ENCODE measurements at regions not wholly inside any gene's neighbourhood (a gene's known extent, or its start where the extent isn't known, plus 50 kb on each side); places are given as distances from the start of the nearest gene placed in this dataset.

- DNase-seq = no peak
- no peaks in the 10 kb centered on the region for H3K9me3 ChIP-seq
- TF ChIP-seq CTCF (IDR thresholded peaks at IDR 0.05; ENCODE audit: low read depth, low read length) = no peak
- no peak overlapping the region for H3K4me3 ChIP-seq (ENCODE audit: low read depth, low read length)
- H3K4me1 ChIP-seq = no peaks in the 10 kb centered on the region
- H3K27me3 ChIP-seq = no peaks in the 10 kb centered on the region
- H3K36me3 ChIP-seq = no peaks in the 10 kb centered on the region
Observed at GRCh38 chr7:41093141-41093540, 609.7 kb downstream of the INHBA start.

- Histone ChIP-seq H3K4me1 (no peaks in the 10 kb centered on the region), H3K27me3 (0 out of 2 replicates have a peak, but pooled peaks cover 3% of the 10 kb centered on the region), H3K9me3 (no peaks in the 10 kb centered on the region), H3K36me3 (no peaks in the 10 kb centered on the region), H3K4me3 (ENCODE audit: low read depth, low read length) (no peak overlapping the region)
- no peak for DNase-seq
- no peak for TF ChIP-seq CTCF (IDR thresholded peaks at IDR 0.05; ENCODE audit: low read depth, low read length)
Observed at GRCh38 chr7:41085244-41085643, 617.6 kb downstream of the INHBA start.

GRCh38 chr7:41084381-41084780, 618.5 kb downstream of the INHBA start:
- Histone ChIP-seq H3K36me3 (no peaks in the 10 kb centered on the region), H3K4me1 (no peaks in the 10 kb centered on the region), H3K4me3 (ENCODE audit: low read depth, low read length) (no peak overlapping the region), H3K9me3 (no peaks in the 10 kb centered on the region), H3K27me3 (0 out of 2 replicates have a peak, but pooled peaks cover 3% of the 10 kb centered on the region)
- no peak for TF ChIP-seq CTCF (IDR thresholded peaks at IDR 0.05; ENCODE audit: low read depth, low read length)
- DNase-seq = no peak

GRCh38 chr7:41069635-41070034, 633.3 kb downstream of the INHBA start:
- H3K4me1 ChIP-seq = no peaks in the 10 kb centered on the region
- 0 out of 2 replicates have a peak, but pooled peaks cover 2% of the 10 kb centered on the region for H3K27me3 ChIP-seq
- no peak overlapping the region for H3K4me3 ChIP-seq (ENCODE audit: low read depth, low read length)
- no peaks in the 10 kb centered on the region for H3K36me3 ChIP-seq
- no peak for TF ChIP-seq CTCF (IDR thresholded peaks at IDR 0.05; ENCODE audit: low read depth, low read length)
- no peak for DNase-seq
- H3K9me3 ChIP-seq = no peaks in the 10 kb centered on the region

GRCh38 chr7:41067576-41067975, 635.3 kb downstream of the INHBA start:
- H3K4me3 ChIP-seq (ENCODE audit: low read depth, low read length) = no peak overlapping the region
- no peak for DNase-seq
- no peaks in the 10 kb centered on the region for H3K27me3 ChIP-seq
- no peak for TF ChIP-seq CTCF (IDR thresholded peaks at IDR 0.05; ENCODE audit: low read depth, low read length)
- H3K36me3 ChIP-seq = no peaks in the 10 kb centered on the region
- H3K4me1 ChIP-seq = no peaks in the 10 kb centered on the region
- no peaks in the 10 kb centered on the region for H3K9me3 ChIP-seq

- Histone ChIP-seq H3K27me3 (no peaks in the 10 kb centered on the region), H3K9me3 (no peaks in the 10 kb centered on the region), H3K4me3 (ENCODE audit: low read depth, low read length) (no peak overlapping the region), H3K4me1 (no peaks in the 10 kb centered on the region), H3K36me3 (no peaks in the 10 kb centered on the region)
- no peak for DNase-seq
- TF ChIP-seq CTCF (IDR thresholded peaks at IDR 0.05; ENCODE audit: low read depth, low read length) = no peak
Observed at GRCh38 chr7:41065663-41066062, 637.2 kb downstream of the INHBA start.
